ENCODE measurements at regions not wholly inside any gene's neighbourhood (a gene's known extent, or its start where the extent isn't known, plus 50 kb on each side); places are given as distances from the start of the nearest gene placed in this dataset.
"Not testable (repeated sequence)": the region's sequence is repeated elsewhere in the genome, so short reads cannot be mapped to it uniquely, and the experiment has no call there.

DNA sequence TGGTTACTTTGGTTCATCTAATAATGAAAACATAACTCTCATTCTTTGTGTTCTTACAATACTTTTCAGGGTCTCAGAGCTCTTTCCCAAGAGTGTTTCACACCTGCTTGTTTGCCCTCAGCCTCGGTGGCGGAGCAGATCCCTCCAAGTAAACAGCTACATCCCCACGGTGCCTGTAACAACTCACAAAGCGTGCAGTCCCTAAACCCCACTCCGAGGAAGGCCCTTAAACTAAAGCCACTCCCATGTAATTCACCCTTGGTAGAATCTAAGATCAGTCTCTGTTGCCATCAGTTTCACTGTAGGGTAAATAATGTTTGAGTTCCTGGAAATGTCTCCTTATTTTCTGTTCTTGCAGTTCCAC is 101.1 kb downstream of the TFAP2A start:
- no peak overlapping the region for H3K4me3 ChIP-seq (ENCODE audit: control insufficient read depth, low read depth, low read length)
- DNase-seq (ENCODE audit: low read depth): no peak
- TF ChIP-seq, protein P1, sequence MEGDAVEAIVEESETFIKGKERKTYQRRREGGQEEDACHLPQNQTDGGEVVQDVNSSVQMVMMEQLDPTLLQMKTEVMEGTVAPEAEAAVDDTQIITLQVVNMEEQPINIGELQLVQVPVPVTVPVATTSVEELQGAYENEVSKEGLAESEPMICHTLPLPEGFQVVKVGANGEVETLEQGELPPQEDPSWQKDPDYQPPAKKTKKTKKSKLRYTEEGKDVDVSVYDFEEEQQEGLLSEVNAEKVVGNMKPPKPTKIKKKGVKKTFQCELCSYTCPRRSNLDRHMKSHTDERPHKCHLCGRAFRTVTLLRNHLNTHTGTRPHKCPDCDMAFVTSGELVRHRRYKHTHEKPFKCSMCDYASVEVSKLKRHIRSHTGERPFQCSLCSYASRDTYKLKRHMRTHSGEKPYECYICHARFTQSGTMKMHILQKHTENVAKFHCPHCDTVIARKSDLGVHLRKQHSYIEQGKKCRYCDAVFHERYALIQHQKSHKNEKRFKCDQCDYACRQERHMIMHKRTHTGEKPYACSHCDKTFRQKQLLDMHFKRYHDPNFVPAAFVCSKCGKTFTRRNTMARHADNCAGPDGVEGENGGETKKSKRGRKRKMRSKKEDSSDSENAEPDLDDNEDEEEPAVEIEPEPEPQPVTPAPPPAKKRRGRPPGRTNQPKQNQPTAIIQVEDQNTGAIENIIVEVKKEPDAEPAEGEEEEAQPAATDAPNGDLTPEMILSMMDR (conservative IDR thresholded peaks at IDR 0.05; ENCODE audit: control insufficient read depth, insufficient read depth, low read depth, low read length): no peak

GRCh38 chr6:10312445-10312844 is 102.4 kb downstream of the TFAP2A start:
- no peak for DNase-seq (ENCODE audit: low read depth)
- no peak overlapping the region for H3K4me3 ChIP-seq (ENCODE audit: control insufficient read depth, low read depth, low read length)
- TF ChIP-seq, protein P1 (conservative IDR thresholded peaks at IDR 0.05; ENCODE audit: control insufficient read depth, insufficient read depth, low read depth, low read length): no peak

GRCh38 chr6:10311546-10312405 is 103.1 kb downstream of the TFAP2A start:
- not testable (repeated sequence) for DNase-seq (ENCODE audit: low read depth); H3K4me3 ChIP-seq (ENCODE audit: control insufficient read depth, low read depth, low read length)

- no peak overlapping the region for H3K4me3 ChIP-seq (ENCODE audit: control insufficient read depth, low read depth, low read length)
- no peak for DNase-seq (ENCODE audit: low read depth)
- TF ChIP-seq, protein P1 (conservative IDR thresholded peaks at IDR 0.05; ENCODE audit: control insufficient read depth, insufficient read depth, low read depth, low read length): no peak
Observed at GRCh38 chr6:10310826-10311225, 104.0 kb downstream of the TFAP2A start.

- TF ChIP-seq, protein P1 (conservative IDR thresholded peaks at IDR 0.05; ENCODE audit: control insufficient read depth, insufficient read depth, low read depth, low read length): no peak
- no peak overlapping the region for H3K4me3 ChIP-seq (ENCODE audit: control insufficient read depth, low read depth, low read length)
- DNase-seq (ENCODE audit: low read depth): no peak
Observed at GRCh38 chr6:10310330-10310653, 104.6 kb downstream of the TFAP2A start.

GRCh38 chr6:10309457-10310329 is 105.2 kb downstream of the TFAP2A start:
- no peak for DNase-seq (ENCODE audit: low read depth)
- TF ChIP-seq, protein P1 (conservative IDR thresholded peaks at IDR 0.05; ENCODE audit: control insufficient read depth, insufficient read depth, low read depth, low read length): no peak
- H3K4me3 ChIP-seq (ENCODE audit: control insufficient read depth, low read depth, low read length): no peak overlapping the region

DNA sequence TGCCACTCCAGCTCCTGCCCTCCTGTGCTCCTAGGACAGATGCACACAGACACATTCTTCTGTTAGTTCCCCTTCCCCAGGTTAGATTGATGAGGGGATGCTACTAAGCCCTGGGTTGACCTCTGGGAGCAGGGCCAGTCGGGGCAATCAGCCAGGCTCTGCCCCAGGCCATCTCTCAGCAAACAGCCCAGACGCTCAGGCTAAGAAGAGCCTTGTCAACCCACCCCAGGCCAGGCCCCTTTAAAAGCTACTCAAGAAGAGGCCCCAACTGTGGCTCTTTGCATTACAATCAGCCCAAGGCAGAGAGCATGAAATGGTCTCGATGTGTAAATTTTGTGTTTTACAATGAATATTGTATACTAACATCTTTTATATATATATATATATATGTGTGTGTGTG is 107.4 kb downstream of the TFAP2A start:
- TF ChIP-seq, protein P1 (conservative IDR thresholded peaks at IDR 0.05; ENCODE audit: control insufficient read depth, insufficient read depth, low read depth, low read length): no peak
- no peak for DNase-seq (ENCODE audit: low read depth)
- H3K4me3 ChIP-seq (ENCODE audit: control insufficient read depth, low read depth, low read length): no peak overlapping the region
